CD4-positive, alpha-beta T cell treated with Interleukin-21 for 1 hour (primary cell): ENCODE measurements at regions not wholly inside any gene's neighbourhood (a gene's known extent, or its start where the extent isn't known, plus 50 kb on each side); places are given as distances from the start of the nearest gene placed in this dataset.
"Not testable (repeated sequence)": the region's sequence is repeated elsewhere in the genome, so short reads cannot be mapped to it uniquely, and the experiment has no call there.

Experiments
- DNase-seq: peaks from one replicate; pipeline ENCODE4 v3.0.0-alpha.2; 2020

DNA sequence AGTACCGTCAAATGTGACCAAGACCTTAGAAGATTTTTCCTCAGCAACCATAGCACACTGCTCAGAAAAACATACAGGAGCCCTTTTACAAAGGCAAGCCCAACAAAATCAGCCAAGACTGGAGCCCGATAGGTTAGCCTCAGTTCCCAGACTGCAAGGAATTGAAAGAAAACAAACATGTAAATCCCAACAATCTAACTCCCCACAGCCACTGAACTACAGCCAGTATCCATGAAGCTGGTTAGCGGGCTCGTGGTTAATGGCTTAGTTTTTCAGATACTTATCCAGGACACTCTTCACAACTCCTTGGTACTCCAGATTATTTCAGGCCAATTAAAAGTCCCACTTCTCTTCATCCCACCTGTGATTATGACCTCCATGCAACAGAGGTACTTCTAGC is 201.6 kb downstream of the IPMK start:
- no peak for DNase-seq

DNA sequence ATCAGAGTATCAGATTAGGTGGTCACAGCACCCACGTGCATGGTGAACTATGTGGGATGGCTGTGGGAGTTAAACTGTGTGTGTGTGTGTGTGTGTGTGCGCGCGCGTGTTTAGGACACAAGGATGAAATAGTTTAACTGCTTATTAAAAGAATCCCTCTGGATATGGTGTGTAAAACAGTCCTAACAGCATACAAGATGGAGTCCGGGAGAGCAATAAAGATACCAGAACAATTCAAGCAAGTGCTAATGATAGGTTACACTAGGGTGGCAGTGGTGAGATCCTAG is 202.2 kb downstream of the IPMK start:
- DNase-seq = no peak

DNA sequence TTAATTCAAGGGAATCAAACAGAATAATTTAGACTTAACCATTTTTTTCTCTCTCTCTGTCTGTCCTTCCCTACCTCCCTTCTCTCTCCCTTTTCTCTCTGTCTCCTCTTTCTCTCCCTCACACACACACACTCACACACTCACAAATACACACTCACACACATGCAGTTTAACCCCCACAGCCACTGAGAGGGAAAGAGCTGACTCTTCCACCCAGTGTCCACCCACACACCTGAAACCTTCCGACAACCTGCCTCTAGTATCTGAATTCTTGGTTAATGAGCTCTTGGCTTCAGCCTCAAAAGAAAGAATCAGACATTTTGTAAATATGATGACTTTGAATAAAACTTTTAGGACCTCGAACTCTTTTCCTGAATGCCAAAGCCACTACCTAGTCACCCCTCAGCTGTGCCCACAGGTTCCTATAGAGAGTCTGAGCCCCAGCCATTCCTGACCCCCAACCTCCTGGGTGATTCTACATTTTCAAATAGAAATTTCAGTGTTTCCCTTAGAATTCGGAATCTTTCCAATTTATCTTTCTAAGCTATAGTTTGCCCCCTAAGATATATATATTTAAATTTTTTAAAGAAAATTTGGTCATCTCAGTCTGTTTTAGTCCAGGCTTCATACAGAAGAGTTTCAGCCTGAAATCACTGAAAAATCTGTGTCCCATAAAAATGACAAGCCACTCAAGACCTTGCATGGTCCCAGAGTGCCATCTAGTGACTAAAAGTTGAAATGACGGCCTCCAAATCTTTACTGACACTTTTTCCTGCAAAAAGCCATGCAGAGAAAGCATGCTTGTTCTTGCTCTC is 202.8 kb downstream of the IPMK start:
- DNase-seq = no peak

DNA sequence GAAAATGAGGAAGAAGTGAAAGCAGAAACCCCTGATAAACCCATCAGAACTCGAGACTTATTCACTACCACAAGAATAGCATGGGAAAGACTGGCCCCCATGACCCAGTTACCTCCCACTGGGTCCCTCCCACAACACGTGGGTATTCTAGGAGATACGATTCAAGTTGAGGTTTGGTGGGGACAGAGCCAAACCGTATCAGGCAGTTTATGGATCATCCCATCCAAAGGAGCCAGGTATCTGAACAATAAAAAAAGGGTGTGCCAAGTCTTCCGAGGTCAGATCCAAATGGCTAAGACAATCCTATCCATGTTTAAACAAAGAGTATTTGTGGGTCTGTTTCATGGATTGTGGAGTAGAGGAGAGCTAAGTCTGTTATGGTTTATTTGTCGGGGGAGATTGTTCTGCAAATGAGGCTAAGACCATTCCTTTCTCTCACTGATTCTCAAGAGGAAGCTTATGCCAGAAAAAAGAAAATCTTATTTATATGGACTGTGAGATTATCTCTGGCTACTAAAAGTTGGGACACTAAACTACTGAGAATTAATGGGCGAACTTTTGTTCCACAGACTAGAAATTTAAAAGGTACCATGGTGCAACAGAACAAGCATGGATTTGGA is 203.7 kb downstream of the IPMK start:
- DNase-seq = no peak

DNA sequence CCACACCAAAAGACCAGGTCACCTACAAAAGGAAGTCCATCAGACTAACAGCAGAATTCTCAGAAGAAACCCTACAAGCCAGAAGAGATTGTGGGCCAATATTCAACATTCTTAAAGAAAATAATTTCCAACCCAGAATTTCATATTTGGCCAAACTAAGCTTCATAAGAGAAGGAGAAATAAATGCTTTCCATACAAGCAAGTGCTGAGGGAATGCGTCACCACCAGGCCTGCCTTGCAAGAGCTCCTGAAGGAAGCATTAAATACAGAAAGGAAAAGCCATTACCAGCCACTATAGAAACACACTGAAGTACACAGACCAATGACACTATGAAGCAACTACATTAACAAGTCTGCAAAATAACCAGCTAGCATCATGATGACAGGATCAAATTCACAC is 209.0 kb downstream of the IPMK start:
- not testable (repeated sequence) for DNase-seq

DNA sequence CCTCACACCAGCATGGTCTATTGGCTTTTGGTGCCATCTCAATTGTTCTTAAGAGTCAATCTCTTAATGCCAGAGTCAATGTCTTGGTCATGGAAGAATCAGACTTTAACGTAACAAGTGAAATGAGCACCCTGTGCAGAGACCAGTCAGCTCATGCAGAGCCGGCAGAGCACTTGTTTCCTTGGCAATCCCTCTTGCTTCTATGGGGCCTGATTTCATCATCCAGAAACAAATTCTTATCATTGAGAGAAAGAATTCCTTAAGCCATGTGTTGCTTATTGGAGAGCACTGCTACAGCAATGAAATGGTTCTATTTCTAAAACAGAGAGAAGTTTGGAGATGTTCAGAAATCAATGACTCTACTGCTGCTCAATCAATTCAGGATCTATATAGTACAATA is 212.8 kb downstream of the IPMK start:
- no peak for DNase-seq

DNA sequence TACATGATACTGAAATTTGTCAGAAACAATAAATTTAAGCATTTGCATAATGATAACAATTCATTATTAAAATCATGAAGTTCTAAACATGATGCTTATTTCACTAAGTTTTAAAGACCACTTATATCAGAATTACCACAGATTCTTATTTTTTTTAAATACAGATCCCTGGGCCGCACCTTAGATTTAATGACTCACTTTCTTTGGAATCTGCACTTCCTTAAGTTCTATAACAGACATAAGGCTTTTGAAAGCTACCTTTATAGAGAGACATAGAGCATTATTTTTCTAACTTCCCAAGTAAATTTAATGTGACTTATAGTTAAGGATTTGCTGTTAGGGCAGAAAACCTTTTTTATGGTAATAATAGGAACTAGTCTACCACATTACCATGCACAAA is 214.9 kb downstream of the IPMK start:
- DNase-seq = no peak

DNA sequence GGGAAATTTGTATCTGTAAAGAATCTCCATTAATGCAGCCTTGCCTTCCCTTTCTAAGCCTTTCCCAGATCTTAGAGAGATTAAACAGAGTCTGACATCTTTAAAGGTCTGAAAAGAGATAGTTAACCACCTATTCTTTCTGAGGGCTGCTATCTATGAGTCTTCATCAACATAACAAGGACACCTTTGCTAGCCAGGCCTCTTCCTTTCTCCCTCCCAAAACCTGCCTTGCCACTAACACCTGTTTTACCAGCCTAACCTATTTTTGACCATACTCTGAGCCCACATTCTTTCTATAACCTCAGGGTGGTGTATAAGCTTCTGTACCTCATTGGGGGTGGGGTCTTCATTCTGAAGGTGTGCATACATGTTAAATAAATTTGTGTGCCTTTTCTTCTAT is 217.1 kb downstream of the IPMK start:
- no peak for DNase-seq

DNA sequence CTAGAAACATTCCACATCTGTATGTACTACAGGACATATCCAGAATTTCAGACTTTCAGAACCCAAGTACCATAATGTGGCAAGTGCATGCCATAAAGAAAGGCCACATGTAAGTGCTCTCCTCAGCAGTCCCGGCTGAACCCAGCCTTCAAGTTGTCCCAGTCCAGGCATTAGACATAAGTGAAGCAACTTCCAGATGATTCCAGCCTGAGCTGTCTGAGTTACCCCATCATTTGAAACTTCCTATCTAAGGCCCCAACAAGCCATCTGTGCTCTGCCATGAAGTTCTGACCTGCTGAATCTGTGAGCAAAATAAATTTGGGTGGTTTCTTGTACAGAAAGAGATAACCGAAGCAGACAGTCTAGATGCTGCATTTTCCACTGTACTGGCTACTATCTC is 218.8 kb downstream of the IPMK start:
- no peak for DNase-seq

DNA sequence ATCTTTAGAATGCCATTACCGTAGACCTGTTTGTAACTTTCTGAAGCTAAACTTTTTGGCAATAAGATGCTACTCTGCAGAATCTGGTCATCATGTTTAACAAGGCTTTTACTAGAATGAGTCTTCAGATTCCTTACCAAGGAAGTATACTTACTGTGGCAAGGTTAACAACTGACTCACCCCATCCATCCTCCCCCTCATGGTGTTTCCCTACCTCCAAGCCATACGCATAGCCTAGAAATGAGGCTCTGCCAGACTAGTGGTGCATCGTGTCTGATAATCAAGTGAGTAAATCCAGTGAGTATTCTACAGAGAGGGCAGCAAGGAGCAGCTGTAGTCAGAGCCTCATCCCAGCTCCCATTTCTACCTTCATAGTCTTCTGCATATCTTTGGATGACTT is 223.6 kb downstream of the IPMK start:
- DNase-seq = no peak

DNA sequence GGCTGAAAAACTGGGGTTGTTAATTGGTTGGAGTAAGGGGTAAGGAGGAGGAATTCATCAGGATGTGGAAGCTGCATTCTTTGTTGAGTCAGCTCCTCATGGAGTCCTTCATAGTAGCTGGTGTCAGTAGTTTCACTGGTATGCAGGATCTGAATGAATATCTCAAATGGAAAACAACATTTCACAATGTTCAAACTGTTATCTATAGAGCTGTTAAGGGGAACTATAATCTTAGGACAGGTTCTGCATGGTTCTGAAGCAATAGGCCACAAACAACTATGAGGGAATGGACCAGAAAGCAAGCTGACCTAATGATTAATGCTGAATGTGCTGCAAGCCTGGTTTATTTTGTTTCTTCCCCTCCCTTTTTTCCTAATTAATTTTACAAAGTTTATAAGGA is 225.8 kb downstream of the IPMK start:
- DNase-seq = no peak

DNA sequence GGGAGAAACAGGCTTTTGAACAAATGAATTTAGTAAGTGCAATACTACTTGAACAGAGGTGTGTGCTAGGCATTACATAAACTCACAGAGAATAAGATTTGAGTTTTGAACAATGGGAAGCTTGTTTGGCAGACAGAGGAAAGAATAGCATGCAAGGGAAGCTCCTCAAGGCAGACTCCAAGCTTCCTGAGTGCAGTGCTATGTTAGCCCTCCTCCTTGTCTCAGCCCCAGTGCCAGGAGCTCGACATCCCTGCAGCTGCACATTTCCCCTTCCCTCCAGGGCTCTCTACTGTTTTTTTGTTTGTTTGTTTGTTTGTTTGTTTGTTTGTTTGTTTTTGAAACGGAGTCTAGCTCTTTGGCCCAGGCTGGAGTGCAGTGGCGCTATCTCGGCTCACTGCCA is 237.5 kb downstream of the IPMK start:
- DNase-seq = no peak

DNA sequence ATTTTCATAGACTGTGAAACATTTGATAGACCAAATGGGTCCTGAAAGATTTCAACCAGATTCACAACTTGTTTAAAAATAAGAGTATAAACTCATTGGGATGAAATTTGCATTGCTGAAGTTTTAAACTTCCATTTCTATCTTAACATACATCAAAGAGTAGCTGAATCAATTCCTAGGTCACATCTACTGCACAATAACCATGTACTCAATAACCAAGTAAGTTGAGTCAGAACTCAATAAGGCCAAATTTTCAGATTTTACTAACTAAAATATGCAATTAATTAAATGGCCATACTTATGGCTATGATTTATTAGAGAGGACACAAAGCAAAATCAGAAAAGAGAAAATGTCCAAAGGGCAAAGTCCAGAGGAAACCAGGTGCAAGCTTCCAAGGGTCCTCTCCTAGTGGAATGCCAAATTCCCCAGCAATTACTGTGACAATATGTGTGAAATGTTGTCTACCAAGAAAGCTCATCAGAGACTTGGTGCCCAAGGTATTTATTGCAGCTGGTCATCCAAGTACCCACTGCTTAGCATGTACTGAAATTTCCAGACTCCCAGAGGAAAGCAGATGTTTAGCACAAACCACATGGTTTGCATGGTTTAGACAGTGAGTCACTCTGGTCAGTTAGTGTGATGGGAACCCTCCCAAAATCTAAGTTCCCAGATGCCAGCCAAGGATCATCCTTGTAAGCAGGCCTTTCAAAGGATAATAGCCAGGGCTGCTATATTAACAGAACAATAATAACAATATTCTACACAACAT is 238.9 kb downstream of the IPMK start:
- no peak for DNase-seq

DNA sequence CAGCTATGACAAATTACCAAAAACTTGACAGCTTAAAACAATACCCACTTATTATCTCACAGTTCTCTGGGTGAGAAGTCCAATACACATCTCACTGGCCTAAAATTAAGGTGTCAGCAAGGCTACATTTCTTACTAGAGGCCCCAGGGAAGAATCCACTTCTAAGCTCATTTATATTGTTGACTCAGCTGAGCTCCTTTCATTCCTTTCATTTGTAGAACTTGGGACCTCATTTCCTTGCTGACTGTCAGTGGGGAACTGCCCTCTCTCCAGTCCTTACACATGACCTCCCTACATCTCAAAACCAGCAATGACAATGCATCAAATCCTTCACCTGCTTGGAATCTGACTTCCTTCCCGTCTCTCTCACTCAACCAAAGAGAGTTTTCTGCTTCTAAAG is 240.3 kb downstream of the IPMK start:
- DNase-seq = no peak

DNA sequence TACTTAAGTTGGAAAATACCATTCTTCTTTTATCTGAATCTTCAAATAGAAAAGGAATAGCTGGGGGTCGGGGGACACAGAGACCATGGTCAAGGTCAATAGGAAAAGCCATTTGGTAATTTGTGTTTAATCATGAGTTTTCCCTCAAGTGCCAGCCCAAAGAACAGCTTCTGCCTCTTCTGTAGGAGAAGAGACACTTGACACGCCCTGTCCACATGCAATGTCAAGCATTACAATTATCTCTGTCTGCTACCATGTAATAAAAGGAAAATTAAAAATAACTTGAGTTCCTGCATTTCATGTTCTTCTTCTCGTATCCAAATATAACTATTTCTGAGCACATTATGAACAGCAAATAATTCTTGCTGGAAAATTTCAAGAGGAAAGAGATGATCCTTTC is 241.7 kb downstream of the IPMK start:
- DNase-seq = no peak

DNA sequence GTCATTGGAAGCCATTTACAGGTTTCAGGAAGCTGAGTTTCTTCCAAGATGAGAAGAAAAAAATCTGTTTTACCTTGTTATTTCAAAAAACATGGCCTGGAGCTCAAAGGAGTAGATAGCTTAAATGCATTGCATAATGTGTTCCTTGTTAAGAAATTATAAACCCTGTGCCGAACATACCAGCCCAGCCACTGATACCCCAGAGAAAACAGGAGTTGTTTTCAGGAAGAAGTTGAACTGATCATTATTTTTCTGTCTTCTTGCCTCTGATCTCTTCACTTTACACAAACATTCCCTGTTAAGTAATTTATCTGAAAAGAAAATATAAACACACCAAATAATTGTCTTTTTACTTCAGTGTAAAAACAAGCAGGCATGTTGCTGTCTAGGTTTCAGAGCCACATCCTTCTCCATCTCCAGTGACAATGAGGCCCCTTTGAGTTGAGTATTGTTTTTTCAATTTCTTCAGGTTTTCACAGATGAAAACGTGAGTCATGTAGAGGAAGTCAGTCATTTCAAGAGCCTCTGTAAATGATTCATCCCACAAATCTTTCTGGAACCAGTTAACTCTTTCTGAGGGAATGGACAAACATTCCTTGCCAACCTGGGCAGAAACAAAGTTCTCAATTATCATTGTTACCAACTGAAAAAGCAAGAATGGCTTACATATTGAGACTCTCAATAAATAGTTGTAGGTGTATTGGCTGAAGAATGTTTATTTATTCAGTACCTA is 244.2 kb downstream of the IPMK start:
- DNase-seq = no peak

DNA sequence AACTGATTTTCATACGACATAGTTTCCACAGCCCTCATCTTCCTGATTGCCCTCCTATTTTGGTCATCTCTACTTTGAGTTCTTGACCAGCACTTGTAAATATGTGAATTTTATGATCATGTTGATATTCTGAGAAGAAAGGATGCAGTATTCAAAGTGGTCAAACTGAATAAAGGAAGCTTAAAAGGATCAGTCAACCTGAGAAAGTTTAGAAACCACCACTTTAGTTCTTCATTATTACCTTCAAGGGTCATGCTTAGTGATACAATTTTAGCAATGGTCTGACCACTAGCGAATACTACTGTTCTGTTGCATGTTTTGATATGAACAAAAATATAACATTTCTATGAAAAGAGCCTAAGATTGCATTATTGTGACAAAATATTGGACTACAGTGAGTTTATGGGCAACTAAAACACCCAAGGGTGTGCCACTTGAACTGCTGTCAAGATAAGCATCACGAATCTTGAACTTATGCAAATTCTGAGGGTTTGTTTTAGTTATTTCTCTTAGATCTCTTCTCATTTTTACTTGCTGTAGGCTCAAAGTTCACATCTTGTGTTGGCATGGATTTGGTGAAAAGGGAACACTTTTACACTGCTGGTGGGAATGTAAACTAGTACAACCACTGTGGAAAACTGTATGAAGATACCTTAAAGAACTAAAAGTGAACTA is 247.7 kb downstream of the IPMK start:
- DNase-seq = no peak

DNA sequence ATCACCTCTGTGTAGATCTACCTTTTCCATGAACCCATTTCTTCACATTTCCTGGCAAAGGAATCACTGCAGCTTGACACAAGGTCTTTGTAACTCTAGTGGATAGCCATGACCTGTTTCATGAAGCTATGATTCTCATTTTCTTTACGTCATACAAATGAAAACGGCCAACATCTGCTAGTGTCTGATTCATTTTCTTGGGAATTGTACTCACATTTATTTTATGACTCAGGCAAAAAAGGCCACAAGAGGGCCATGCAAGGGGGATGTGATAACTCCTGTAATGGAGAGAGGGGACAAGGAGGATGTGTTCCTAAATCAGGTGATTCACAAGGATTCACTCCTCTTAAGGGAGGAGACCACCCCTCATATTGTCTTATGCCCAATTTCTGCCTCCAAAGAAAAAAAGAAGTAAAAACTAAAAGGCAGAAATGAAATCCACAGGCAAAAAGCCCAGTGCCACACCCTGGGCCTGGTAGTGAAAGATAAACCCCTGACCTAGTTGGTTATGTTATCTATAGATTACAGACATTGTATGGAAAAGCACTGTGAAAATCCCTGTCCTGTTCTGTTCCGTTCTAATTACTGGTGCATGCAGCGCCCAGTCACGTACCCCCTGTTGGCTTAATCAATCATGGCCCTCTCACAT is 249.9 kb downstream of the IPMK start:
- DNase-seq = no peak

DNA sequence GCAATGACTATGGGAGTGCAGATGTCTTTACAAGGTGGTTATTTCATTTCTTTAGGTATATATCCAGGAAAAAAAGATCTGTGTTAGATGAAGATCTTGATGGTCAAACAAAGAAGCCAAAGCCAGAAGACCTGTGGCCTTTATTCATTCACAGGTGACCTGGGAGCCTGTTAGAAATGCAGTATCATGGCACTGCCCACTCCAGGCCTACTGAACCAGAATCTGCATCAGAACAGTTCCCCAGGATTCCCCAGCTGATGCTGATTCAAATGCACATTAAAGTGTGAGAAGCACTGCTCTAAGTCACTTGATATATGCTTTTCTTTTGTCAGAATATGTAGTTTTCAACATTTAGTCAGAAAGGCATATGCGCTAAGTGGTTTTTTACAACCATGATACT is 251.1 kb downstream of the IPMK start:
- DNase-seq = no peak

DNA sequence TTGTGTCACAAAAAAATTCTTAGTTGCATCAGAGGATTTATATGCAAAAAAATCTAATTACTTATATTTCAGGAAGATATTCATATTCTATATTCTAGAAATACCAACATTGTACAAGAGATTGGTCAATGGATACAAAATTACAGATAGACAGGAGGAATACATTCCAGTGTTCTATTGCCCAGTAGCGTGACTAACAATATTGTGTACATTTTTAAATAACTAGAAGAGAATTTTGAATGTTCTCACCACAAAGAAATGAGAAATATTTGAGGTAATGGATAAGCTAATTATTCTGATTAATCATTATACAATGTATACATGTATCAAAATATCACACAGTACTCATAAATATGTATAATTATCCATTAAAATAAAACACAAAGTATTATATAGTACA is 253.3 kb downstream of the IPMK start:
- no peak for DNase-seq

DNA sequence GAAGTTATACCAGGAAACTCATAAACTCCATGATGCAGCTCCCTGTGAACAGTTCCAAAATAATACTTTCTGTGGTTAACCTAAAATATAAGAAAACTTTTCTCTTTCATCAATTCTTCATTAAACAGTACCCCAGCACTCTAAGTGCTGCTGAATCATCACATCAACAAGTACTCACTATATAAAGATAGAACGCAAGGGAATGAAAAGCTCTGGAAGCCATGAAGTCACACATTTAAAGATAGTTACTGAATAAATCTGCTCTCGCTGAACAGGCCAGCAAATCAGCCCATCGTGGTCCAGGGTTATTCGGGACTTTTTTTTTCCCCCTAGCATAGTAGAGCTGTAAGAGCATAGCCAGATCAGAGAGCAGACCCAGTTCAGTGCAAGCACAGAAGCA is 254.3 kb downstream of the IPMK start:
- DNase-seq = no peak

DNA sequence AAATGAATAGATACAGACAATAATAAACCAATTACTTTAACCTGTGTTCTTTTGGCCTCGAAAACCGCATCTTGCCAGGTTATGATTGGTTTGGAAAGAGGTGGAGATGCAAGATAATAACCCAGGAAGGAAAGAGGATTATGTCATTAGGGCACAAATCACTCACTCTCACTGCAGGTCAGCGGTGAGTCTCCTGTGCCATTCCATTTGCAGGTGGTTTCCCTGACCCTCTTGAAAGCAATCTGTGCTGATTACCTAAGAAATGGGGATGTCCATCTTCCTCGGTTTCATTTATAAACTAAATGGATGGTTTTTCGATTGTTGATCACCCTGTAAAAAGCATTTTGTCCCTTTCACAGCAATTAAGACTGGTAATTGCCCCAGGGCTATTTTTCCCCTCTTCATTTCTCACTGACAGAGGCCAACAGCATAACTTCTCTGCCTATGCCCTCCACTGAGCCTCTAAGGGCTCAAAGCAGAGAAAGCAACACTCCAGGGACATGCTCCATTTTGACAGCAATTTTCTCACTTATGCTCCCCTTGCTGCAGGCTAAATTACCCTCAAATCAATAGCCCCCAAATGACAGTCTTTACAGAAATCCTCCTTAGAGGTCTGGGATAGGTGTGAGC is 257.5 kb downstream of the IPMK start:
- DNase-seq = no peak
